Activated naive CD8-positive, alpha-beta T cell treated with anti-CD3 and anti-CD28 coated beads, Interleukin-2, amount 10 ng/mL, durations not matched to agents 7 days and 5 days (primary cell): ENCODE measurements at regions not wholly inside any gene's neighbourhood (a gene's known extent, or its start where the extent isn't known, plus 50 kb on each side); places are given as distances from the start of the nearest gene placed in this dataset.

Experiments
- ATAC-seq: fragments of 150-1000 bp; cut with Tn5 transposase; one replicate; pipeline ENCODE4 v1.10.0; 2021; ENCODE audit warnings: low read depth, moderate library complexity
- POLR2A ChIA-PET: fragments of 350-600 bp; sonication (Branson Sonifier 250); formaldehyde crosslinking; loops from one replicate; lab custom pipeline; 2021; ENCODE audit warnings: antibody characterized with exemption; lab: Charles Lee
- DNase-seq: peaks from one replicate; pipeline ENCODE4 v3.0.0; 2021
- H3K27ac Mint-ChIP-seq: one replicate; pipeline ENCODE4 v1.8.0; 2022; ENCODE audit warnings: mild to moderate bottlenecking, mixed read lengths
- H3K27me3 Mint-ChIP-seq: one replicate; pipeline ENCODE4 v1.8.0; 2022; ENCODE audit warnings: mild to moderate bottlenecking, moderate library complexity, mixed read lengths
- H3K36me3 Mint-ChIP-seq: one replicate; pipeline ENCODE4 v1.8.0; 2021; ENCODE audit warnings: mild to moderate bottlenecking, mixed read lengths
- H3K4me1 Mint-ChIP-seq: one replicate; pipeline ENCODE4 v1.8.0; 2021; ENCODE audit warnings: mixed read lengths
- H3K4me3 Mint-ChIP-seq: one replicate; pipeline ENCODE4 v1.8.0; 2022; ENCODE audit warnings: mild to moderate bottlenecking, moderate library complexity, mixed read lengths
- H3K9me3 Mint-ChIP-seq: one replicate; pipeline ENCODE4 v1.8.0; 2021; ENCODE audit warnings: mixed read lengths

GRCh38 chr6:81863123-81863522 lies 110.6 kb upstream of the TENT5A start:
- POLR2A ChIA-PET: interaction anchor here (0.6 kb wide), 1 partner anchor 1375 kb away, joined by 5 read pairs; no protein-coding TSS in a partner anchor
- H3K4me1 Mint-ChIP-seq: no peaks in the 10 kb centered on the region
- no peak overlapping the region for H3K27ac Mint-ChIP-seq
- no peak overlapping the region for H3K4me3 Mint-ChIP-seq
- no peaks in the 10 kb centered on the region for H3K36me3 Mint-ChIP-seq
- H3K27me3 Mint-ChIP-seq: no peaks in the 10 kb centered on the region
- DNase-seq: no peak
- ATAC-seq: no peak
- H3K9me3 Mint-ChIP-seq: no peaks in the 10 kb centered on the region

- no peaks in the 10 kb centered on the region for H3K4me1 Mint-ChIP-seq
- no peak for DNase-seq
- no peak overlapping the region for H3K4me3 Mint-ChIP-seq
- ATAC-seq: no peak
- H3K36me3 Mint-ChIP-seq: no peaks in the 10 kb centered on the region
- no peak overlapping the region for H3K27ac Mint-ChIP-seq
- H3K27me3 Mint-ChIP-seq: no peaks in the 10 kb centered on the region
- H3K9me3 Mint-ChIP-seq: no peaks in the 10 kb centered on the region
- POLR2A ChIA-PET: no interaction called here
Observed at GRCh38 chr6:81861281-81861680, 108.8 kb upstream of the TENT5A start.

DNA sequence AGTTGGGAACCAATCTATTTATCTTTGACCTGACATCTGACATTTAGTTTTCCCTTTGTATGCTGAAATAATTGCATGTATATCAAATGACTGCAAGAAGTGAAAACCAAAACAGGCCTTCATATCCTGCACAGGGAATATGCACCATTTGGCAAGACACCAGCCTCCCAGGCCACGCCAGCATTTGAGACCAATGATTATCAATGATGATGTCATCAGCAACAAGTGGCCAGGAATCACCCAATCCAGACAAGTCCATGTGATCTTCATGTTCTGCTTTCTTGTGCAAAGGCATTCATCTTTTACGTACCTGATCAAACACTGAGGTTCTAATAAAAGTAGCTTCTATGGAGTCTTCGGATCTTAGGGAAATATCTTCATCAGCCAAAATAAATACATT lies 107.4 kb upstream of the TENT5A start:
- POLR2A ChIA-PET: no interaction called here
- Mint-ChIP-seq H3K4me3 (no peak overlapping the region), H3K36me3 (no peaks in the 10 kb centered on the region), H3K4me1 (no peaks in the 10 kb centered on the region), H3K9me3 (no peaks in the 10 kb centered on the region), H3K27me3 (no peaks in the 10 kb centered on the region), H3K27ac (no peak overlapping the region)
- ATAC-seq (no peak), DNase-seq (no peak)

DNA sequence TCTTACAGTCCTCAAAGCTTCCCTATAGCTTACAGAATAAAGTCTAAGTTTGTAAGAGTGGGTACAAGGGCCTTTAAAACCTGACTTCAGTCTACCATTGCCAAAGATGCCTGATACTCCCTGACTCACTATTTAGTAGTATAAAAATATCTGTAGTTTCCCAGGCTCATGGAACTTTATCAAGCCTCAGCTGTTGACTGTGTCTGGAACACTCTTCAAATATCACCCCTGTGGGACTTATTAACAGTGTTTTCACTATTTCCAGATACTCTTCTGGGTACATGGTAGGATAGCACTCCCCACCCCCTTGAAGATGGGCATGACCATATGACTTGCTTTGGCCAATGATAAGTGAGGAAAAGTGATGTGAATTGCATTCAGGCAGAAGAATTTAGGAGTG lies 105.3 kb upstream of the TENT5A start:
- DNase-seq: no peak
- Mint-ChIP-seq H3K9me3 (peaks cover 2% of the 10 kb centered on the region), H3K27me3 (no peaks in the 10 kb centered on the region), H3K4me1 (no peaks in the 10 kb centered on the region), H3K36me3 (no peaks in the 10 kb centered on the region), H3K4me3 (no peak overlapping the region), H3K27ac (no peak overlapping the region)
- POLR2A ChIA-PET: no interaction called here
- no peak for ATAC-seq

DNA sequence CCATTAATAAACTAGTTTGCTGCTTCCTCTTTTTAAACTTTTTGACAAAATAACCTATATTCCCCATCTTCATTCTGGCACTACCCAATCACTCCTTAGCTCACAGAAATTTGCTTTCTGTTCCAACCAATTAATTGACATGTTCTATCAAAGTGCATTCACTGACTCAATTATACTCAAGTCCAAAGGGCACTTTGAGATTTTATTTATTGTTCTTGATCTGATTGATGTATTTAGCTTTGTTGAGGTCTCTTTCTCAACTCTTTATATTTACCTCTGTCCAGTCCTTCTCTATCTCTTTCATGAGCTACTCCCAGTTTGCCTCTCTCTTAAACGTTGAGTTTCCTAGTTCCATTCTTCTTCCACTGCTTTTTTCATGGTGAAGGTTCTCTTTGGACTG lies 104.4 kb upstream of the TENT5A start:
- no peak overlapping the region for H3K4me3 Mint-ChIP-seq
- no peaks in the 10 kb centered on the region for H3K4me1 Mint-ChIP-seq
- no peak for DNase-seq
- H3K27ac Mint-ChIP-seq: no peak overlapping the region
- no peaks in the 10 kb centered on the region for H3K27me3 Mint-ChIP-seq
- no peak for ATAC-seq
- POLR2A ChIA-PET: no interaction called here
- H3K9me3 Mint-ChIP-seq: peaks cover 2% of the 10 kb centered on the region
- no peaks in the 10 kb centered on the region for H3K36me3 Mint-ChIP-seq

- Mint-ChIP-seq H3K27me3 (no peaks in the 10 kb centered on the region), H3K9me3 (peaks cover 4% of the 10 kb centered on the region), H3K36me3 (no peaks in the 10 kb centered on the region), H3K4me1 (no peaks in the 10 kb centered on the region), H3K4me3 (no peak overlapping the region), H3K27ac (no peak overlapping the region)
- ATAC-seq: no peak
- POLR2A ChIA-PET: no interaction called here
- no peak for DNase-seq
Observed at GRCh38 chr6:81854474-81854873, 102.0 kb upstream of the TENT5A start.

DNA sequence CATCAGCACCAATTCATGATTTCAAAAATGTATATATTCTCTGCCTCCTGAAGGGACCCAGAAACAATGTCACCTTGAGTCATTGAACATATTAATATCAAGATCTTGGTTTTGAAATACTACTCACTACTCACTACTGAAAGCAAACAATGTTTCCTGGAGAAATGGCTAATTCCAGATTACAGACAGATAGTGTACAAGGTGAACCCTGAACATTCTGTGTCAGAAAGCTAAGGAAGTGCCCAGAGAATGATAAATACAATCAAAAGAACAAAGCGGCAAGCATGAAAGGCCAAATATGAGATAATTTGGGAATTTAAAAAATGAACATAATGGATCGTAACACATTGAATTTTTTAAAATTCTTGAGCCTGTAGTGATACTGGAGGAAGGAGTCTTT lies 101.5 kb upstream of the TENT5A start:
- Mint-ChIP-seq H3K9me3 (peaks cover 6% of the 10 kb centered on the region), H3K27ac (no peak overlapping the region), H3K4me3 (no peak overlapping the region), H3K36me3 (no peaks in the 10 kb centered on the region), H3K4me1 (no peaks in the 10 kb centered on the region), H3K27me3 (no peaks in the 10 kb centered on the region)
- no peak for DNase-seq
- ATAC-seq: no peak
- POLR2A ChIA-PET: no interaction called here

- POLR2A ChIA-PET: no interaction called here
- Mint-ChIP-seq H3K4me1 (no peaks in the 10 kb centered on the region), H3K36me3 (no peaks in the 10 kb centered on the region), H3K4me3 (no peak overlapping the region), H3K27me3 (no peaks in the 10 kb centered on the region), H3K9me3 (peaks cover 6% of the 10 kb centered on the region), H3K27ac (no peak overlapping the region)
- DNase-seq (no peak), ATAC-seq (no peak)
Observed at GRCh38 chr6:81849248-81849647, 96.8 kb upstream of the TENT5A start.

DNA sequence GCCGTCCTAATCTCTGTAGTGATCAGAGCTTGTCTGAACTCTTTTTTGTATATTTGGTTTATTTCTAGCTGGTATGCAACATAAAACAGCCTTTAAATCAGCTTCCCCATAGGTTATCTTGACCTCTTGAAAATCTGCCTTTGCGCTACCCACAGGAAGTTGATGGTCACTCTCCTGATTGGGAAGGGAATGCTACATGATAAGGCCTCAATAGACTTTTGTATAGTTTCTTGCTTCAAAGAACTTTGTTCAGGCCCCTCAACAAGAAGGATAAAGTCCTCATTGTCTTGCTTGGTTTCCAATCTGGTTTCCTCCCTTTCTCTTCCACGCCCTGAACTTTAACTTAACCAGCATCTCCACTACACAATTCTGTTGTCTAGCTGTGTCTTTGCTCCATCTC lies 95.4 kb upstream of the TENT5A start:
- DNase-seq: no peak
- no peaks in the 10 kb centered on the region for H3K27me3 Mint-ChIP-seq
- no peaks in the 10 kb centered on the region for H3K36me3 Mint-ChIP-seq
- H3K27ac Mint-ChIP-seq: no peak overlapping the region
- H3K9me3 Mint-ChIP-seq: peaks cover 4% of the 10 kb centered on the region
- H3K4me3 Mint-ChIP-seq: no peak overlapping the region
- no peaks in the 10 kb centered on the region for H3K4me1 Mint-ChIP-seq
- ATAC-seq: no peak
- POLR2A ChIA-PET: no interaction called here

DNA sequence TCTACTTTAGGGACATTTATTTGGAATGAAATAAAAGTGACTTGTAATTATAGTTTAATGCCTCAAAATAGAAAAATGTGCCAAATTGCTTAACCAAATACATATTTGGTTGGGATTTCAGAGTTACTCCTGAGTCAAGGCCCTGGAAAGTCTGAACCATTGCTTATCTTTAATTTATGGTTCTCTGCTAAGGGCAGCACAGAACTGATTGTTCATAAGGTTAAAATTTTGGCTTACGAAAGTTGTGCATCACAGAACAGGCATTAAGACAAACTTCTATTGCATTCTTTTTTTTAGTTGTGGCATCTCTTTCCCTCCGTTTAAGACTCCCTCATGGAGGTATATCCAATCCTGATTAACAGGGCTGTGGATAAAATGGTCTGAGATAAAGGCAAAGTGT lies 92.2 kb upstream of the TENT5A start:
- ATAC-seq (no peak), DNase-seq (no peak)
- Mint-ChIP-seq H3K9me3 (peaks cover 2% of the 10 kb centered on the region), H3K27ac (no peak overlapping the region), H3K36me3 (no peaks in the 10 kb centered on the region), H3K27me3 (no peaks in the 10 kb centered on the region), H3K4me3 (no peak overlapping the region), H3K4me1 (no peaks in the 10 kb centered on the region)
- POLR2A ChIA-PET: no interaction called here

DNA sequence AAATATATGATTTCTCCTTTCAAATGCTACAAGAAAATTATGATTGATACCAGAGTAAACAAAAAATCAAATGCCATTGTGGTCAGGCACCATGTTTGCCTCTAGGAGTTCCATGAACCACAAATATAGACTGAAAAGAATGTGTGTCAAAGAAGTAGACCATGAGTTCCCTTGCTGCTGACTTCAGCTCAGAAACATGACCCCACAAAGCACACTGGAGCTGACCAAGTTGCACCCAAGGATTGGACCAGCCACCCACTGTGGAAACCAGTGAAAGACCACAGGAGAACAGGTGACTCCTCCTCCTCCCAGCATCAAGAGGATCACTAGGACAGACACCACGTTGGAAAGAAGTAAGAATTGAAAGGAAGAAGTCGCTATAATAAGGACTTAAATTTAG lies 90.8 kb upstream of the TENT5A start:
- ATAC-seq: no peak
- Mint-ChIP-seq H3K27ac (no peak overlapping the region), H3K4me3 (no peak overlapping the region), H3K9me3 (no peaks in the 10 kb centered on the region), H3K4me1 (no peaks in the 10 kb centered on the region), H3K27me3 (no peaks in the 10 kb centered on the region), H3K36me3 (no peaks in the 10 kb centered on the region)
- POLR2A ChIA-PET: no interaction called here
- DNase-seq: no peak

DNA sequence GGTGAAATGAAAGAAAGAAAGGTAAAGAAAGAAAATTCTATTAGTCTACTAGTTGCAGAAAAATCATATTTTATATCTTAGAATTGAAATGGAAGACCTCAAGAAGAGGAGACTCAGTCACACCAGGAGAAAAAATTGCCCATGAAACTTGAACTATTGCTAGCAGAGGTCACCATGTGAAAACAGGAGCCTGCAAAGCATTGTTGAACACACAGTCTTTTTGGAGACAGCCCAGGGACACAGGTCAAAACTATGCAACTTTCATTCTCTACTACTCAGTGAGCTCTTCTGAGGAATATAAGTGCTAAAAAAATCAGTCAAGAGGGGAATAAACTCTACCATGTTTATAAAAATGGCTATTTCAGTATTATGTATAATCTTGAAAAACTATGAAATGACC lies 89.8 kb upstream of the TENT5A start:
- Mint-ChIP-seq H3K4me3 (no peak overlapping the region), H3K9me3 (no peaks in the 10 kb centered on the region), H3K27me3 (no peaks in the 10 kb centered on the region), H3K27ac (no peak overlapping the region), H3K36me3 (no peaks in the 10 kb centered on the region), H3K4me1 (no peaks in the 10 kb centered on the region)
- ATAC-seq: no peak
- DNase-seq: no peak
- POLR2A ChIA-PET: no interaction called here

DNA sequence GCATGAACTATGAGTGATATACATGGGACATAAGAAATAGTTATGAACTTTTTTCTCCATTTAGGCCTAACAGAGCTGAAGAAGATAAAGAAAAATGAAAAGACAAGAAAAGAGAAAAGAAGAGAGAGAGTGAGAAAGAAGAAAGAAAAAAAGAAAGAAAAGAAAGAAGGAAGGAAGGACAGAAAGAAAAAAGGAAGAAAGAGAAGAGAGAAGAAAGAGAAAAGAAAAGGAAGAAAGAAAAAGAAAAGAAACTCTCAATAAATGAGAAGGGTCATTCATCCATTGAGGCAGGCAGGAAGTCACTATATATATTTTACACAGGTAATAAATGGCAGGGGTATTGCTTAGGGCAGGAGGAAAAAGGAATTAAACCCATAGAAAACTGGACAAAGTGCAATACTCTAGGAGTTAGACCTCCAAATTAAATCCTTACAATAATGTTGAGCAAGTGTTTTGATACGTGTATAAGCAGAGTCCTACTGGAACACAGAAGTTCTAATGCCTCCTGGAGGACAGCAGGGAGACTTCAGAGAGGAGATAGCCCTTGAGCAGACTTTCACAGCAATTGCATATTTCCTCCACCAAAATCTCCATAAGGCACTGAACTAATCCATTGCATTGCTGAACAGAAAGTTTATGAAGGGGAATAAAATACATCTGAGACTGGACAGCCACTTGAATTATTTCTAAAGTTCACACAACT lies 86.4 kb upstream of the TENT5A start:
- H3K27ac Mint-ChIP-seq: no peak overlapping the region
- H3K4me1 Mint-ChIP-seq: no peaks in the 10 kb centered on the region
- H3K9me3 Mint-ChIP-seq: peaks cover 2% of the 10 kb centered on the region

DNA sequence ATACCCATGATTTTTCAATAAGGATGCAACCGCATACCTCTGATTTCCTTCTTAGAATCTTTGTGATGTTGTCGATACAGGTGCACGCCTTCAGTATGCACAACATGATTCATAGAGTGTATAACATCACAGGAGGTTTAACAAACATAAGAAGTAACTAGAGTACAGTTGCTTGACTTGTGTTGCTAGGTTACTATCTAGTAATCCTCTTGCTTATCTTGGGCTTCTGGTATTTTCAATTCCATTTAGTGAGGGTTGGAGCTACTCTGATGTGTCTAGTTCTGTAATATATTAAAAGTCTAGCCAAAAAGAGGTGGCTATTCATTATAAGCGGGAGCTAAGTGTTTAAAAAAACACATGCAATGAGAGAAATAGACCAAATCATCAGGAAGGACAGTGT lies 85.5 kb upstream of the TENT5A start:
- H3K4me3 Mint-ChIP-seq: no peak overlapping the region
- H3K36me3 Mint-ChIP-seq: no peaks in the 10 kb centered on the region
- no peak overlapping the region for H3K27ac Mint-ChIP-seq
- H3K27me3 Mint-ChIP-seq: no peaks in the 10 kb centered on the region
- POLR2A ChIA-PET: no interaction called here
- peaks cover 2% of the 10 kb centered on the region for H3K9me3 Mint-ChIP-seq
- H3K4me1 Mint-ChIP-seq: no peaks in the 10 kb centered on the region
- ATAC-seq (no peak), DNase-seq (no peak)

More for the DNA sequence above, 86.4 kb upstream of the TENT5A start:
- Mint-ChIP-seq H3K27me3 (no peaks in the 10 kb centered on the region), H3K4me3 (no peak overlapping the region), H3K36me3 (no peaks in the 10 kb centered on the region)
- no peak for ATAC-seq
- no peak for DNase-seq
- POLR2A ChIA-PET: no interaction called here
